Neural cell (in vitro differentiated cells): ENCODE measurements at regions not wholly inside any gene's neighbourhood (a gene's known extent, or its start where the extent isn't known, plus 50 kb on each side); places are given as distances from the start of the nearest gene placed in this dataset.

Experiments
- H2AFZ ChIP-seq: fragments of 200-600, 300-800 bp; sonication (generic), shearing (Covaris generic); 2 replicates; pipeline ENCODE4 v1.6.0; 2014; ENCODE audit warnings: low read depth, mild to moderate bottlenecking, antibody characterized with exemption, low read length, moderate library complexity
- H3F3A ChIP-seq: fragments of 200-600 bp; shearing (Covaris generic); 2 replicates; pipeline ENCODE4 v1.6.1; 2016; ENCODE audit warnings: mild to moderate bottlenecking, moderate library complexity, mixed read lengths, antibody characterized with exemption, low read length; ENCODE audit not compliant: insufficient read depth, poor library complexity, severe bottlenecking
- H3K27ac ChIP-seq: fragments of 200-600, 300-800 bp; sonication (generic), shearing (Covaris generic); 2 replicates; pipeline ENCODE4 v1.5.1; 2014; ENCODE audit warnings: mild to moderate bottlenecking, low read length, moderate library complexity
- H3K27me3 ChIP-seq: fragments of 300-800, 200-600 bp; sonication (generic), shearing (Covaris generic); 2 replicates; pipeline ENCODE4 v1.6.0; 2014; ENCODE audit warnings: mild to moderate bottlenecking, low read depth, low read length, moderate library complexity; ENCODE audit not compliant: insufficient read depth
- H3K36me3 ChIP-seq: fragments of 300-800, 200-600 bp; sonication (generic), shearing (Covaris generic); 2 replicates; pipeline ENCODE4 v1.5.1; 2014; ENCODE audit warnings: mild to moderate bottlenecking, antibody characterized with exemption, low read length, moderate library complexity; ENCODE audit not compliant: insufficient read depth
- H3K4me2 ChIP-seq: fragments of 300-800, 200-600 bp; sonication (generic), shearing (Covaris generic); 2 replicates; pipeline ENCODE4 v1.6.0; 2014; ENCODE audit warnings: mild to moderate bottlenecking, low read length
- H3K4me3 ChIP-seq: fragments of 300-800, 200-600 bp; sonication (generic), shearing (Covaris generic); 2 replicates; pipeline ENCODE4 v1.5.1; 2014; ENCODE audit warnings: mild to moderate bottlenecking, low read length, moderate library complexity
- H3K79me2 ChIP-seq: fragments of 200-600 bp; shearing (Covaris generic); replicated peaks from 2 replicates; pipeline ENCODE4 v1.6.0; 2014; ENCODE audit warnings: mild to moderate bottlenecking, low read length, moderate library complexity; ENCODE audit not compliant: insufficient read depth
- H3K9ac ChIP-seq: fragments of 300-800, 200-600 bp; sonication (generic), shearing (Covaris generic); 2 replicates; pipeline ENCODE4 v1.6.1; 2016; ENCODE audit warnings: mild to moderate bottlenecking, low read length, mixed read lengths
- H3K9me2 ChIP-seq: fragments of 200-600 bp; shearing (Covaris generic); 2 replicates; pipeline ENCODE4 v1.6.1; 2016; ENCODE audit warnings: mild to moderate bottlenecking, low read length, mixed read lengths; ENCODE audit not compliant: insufficient read depth
- H3K9me3 ChIP-seq: fragments of 200-600, 300-800 bp; sonication (generic), shearing (Covaris generic); 2 replicates; pipeline ENCODE4 v1.6.1; 2016; ENCODE audit warnings: mild to moderate bottlenecking, mixed run types, low read length, moderate library complexity, mixed read lengths
- H4K20me1 ChIP-seq: fragments of 200-600 bp; shearing (Covaris generic); 2 replicates; pipeline ENCODE4 v1.6.1; 2016; ENCODE audit warnings: mild to moderate bottlenecking, mixed run types; ENCODE audit not compliant: insufficient read depth
- CTCF ChIP-seq: fragments of 450-650 bp; IDR thresholded peaks from 2 replicates; pipeline ENCODE4 v1.5.1; 2014; ENCODE audit warnings: antibody characterized with exemption, mild to moderate bottlenecking, moderate library complexity; ENCODE audit not compliant: poor library complexity, severe bottlenecking
- EP300 ChIP-seq: fragments of 450-650 bp; conservative IDR thresholded peaks from 2 replicates; pipeline ENCODE4 v1.6.1; 2014; ENCODE audit warnings: antibody characterized with exemption, mild to moderate bottlenecking, moderate library complexity; ENCODE audit not compliant: poor library complexity, severe bottlenecking
- EZH2 ChIP-seq: fragments of 200-600, 300-800 bp; shearing (Covaris generic), sonication (generic); IDR thresholded peaks from 2 replicates; pipeline ENCODE4 v1.6.1; 2014; ENCODE audit warnings: antibody characterized with exemption, low read length, borderline replicate concordance, mild to moderate bottlenecking; ENCODE audit not compliant: insufficient read depth, poor library complexity, severe bottlenecking
- MXI1 ChIP-seq: fragments of 450-650 bp; conservative IDR thresholded peaks from 2 replicates; pipeline ENCODE4 v1.6.1; 2014; ENCODE audit warnings: antibody characterized with exemption, mild to moderate bottlenecking; ENCODE audit not compliant: poor library complexity, severe bottlenecking
- POLR2AphosphoS5 ChIP-seq: IDR thresholded peaks from 2 replicates; pipeline ENCODE4 v1.6.1; 2012
- RAD21 ChIP-seq: fragments of 450-650 bp; conservative IDR thresholded peaks from 2 replicates; pipeline ENCODE4 v1.6.1; 2014; ENCODE audit warnings: antibody characterized with exemption, mild to moderate bottlenecking, moderate library complexity
- REST ChIP-seq: IDR thresholded peaks from 2 replicates; pipeline ENCODE4 v1.6.1; 2012; ENCODE audit warnings: borderline replicate concordance
- SMC3 ChIP-seq: fragments of 450-650 bp; conservative IDR thresholded peaks from 2 replicates; pipeline ENCODE4 v1.6.1; 2014; ENCODE audit warnings: antibody characterized with exemption, mild to moderate bottlenecking, moderate library complexity; ENCODE audit not compliant: poor library complexity
- TAF1 ChIP-seq: IDR thresholded peaks from 2 replicates; pipeline ENCODE4 v1.6.1; 2012; ENCODE audit warnings: low read depth

- no peaks in the 10 kb centered on the region for H3K36me3 ChIP-seq
Measured at GRCh38 chr12:46891306-46891705, 65.5 kb upstream of the SLC38A4 start.

GRCh38 chr12:46892034-46892705 is 66.4 kb upstream of the SLC38A4 start:
- H3K4me3 ChIP-seq = no peak overlapping the region
- no peak overlapping the region for H2AFZ ChIP-seq
- no peaks in the 10 kb centered on the region for H3K36me3 ChIP-seq
- H3K9me3 ChIP-seq = no peaks in the 10 kb centered on the region
- no peak overlapping the region for H3K4me2 ChIP-seq
- no peaks in the 10 kb centered on the region for H3K9me2 ChIP-seq
- no peaks in the 10 kb centered on the region for H4K20me1 ChIP-seq
- H3K27me3 ChIP-seq = no peaks in the 10 kb centered on the region
- no peaks in the 10 kb centered on the region for H3K79me2 ChIP-seq
- H3K27ac ChIP-seq = no peak overlapping the region
- H3F3A ChIP-seq = no peaks in the 10 kb centered on the region
- H3K9ac ChIP-seq = no peak overlapping the region
- TF ChIP-seq POLR2AphosphoS5 (no peak), TAF1 (no peak), RAD21 (no peak), MXI1 (no peak), CTCF (no peak), EZH2 (no peak), EP300 (no peak)

More at GRCh38 chr12:46891306-46891705, 65.5 kb upstream of the SLC38A4 start:
- Histone ChIP-seq H3K79me2 (no peaks in the 10 kb centered on the region), H3K9me2 (no peaks in the 10 kb centered on the region), H3K4me3 (no peak overlapping the region), H2AFZ (no peak overlapping the region), H3K27ac (no peak overlapping the region), H4K20me1 (no peaks in the 10 kb centered on the region), H3K9me3 (no peaks in the 10 kb centered on the region), H3K27me3 (no peaks in the 10 kb centered on the region), H3K4me2 (no peak overlapping the region), H3K9ac (no peak overlapping the region), H3F3A (no peaks in the 10 kb centered on the region)
- no peak for TF ChIP-seq EZH2
- TF ChIP-seq REST = no peak
- no peak for TF ChIP-seq RAD21
- no peak for TF ChIP-seq CTCF
- TF ChIP-seq SMC3 = no peak
- TF ChIP-seq EP300 = no peak
- TF ChIP-seq POLR2AphosphoS5 = no peak
- no peak for TF ChIP-seq MXI1
- no peak for TF ChIP-seq TAF1
